ENCODE measurements at regions not wholly inside any gene's neighbourhood (a gene's known extent, or its start where the extent isn't known, plus 50 kb on each side); places are given as distances from the start of the nearest gene placed in this dataset.
A peak's percentile ranks its signal among the peaks of the same experiment; 100 is the strongest.

DNA sequence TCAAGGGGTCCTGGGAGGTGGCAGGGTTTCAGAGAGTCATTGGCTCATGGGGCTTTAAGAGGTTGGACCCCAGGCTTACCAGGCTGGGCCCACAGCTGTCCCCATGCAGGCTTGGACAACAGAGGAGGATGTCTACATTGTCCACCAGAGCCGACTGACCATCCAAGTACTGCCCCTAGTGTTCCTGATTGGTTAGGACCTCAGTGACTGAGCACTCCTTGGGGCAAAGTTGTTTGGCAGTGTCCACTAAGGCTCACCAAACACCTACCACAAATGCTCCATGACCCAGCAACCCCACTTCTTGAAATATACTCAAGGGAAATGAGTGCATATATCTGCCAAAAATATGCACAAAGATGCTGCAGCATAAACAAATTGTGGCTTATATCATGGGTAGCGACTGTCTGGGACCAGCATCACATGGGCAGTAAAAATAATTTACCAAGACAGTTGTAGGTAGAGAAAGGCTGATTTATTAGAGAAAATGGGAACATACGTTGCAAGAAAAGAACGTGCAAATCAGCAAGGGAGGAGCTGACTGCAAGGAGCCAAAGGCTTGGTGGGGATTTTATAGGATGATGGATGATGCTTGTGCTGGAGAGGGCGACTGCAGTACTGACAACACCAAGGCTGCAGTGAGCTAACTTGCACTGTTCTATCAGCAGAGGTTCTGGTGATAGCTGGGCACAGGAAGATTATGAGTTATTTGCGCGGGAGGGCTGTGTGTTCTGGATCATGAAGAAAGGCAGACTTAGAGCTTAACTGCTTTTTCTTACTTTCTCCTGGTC is 265.2 kb downstream of the GADD45G start:
- no peak for DNase-seq

DNA sequence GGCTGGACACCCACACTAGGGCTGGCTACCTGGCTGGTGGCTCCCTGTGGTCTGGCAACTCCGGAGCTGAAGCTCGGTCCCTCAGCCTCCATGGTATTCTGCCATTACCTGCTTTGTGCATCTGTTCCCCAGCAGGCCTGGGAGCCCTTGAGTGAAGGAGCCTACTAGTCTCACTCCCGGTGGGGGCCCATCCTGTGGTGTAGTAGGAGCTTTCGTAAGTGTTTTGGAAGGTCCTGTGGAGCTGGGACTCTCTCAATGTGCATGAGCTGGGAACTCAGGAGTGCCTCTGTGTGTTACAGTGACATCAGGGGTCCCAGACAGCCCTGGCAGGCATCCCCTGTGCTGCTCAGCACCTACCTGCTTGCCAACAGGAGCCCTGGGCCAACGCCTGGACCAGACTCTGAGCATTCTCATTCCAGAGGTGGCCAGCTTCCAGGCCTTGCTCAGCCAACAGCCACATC is 267.1 kb downstream of the GADD45G start:
- DNase-seq = no peak

DNA sequence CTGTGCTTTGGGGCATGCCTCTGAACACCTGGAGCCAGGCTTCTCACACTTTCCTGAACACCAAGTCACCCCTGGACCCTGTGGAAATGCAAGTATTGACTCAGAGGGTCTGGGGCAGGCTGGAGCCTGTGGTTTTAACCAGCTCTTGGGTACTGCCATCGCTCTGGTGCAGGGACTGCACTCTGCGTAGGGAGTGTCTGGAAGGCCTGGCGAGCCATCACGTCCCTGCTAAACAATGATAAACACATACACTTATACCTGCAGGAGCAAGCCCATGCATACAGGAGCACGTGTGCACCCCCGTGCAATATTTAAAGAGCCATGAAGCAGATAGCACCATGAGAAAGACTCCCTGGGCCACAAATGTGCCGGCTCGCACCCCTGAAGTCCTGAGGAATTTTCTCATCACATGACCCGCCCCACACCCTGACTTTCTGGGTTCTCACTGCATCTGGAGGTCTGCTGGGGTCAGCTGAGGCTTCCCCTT is 267.7 kb downstream of the GADD45G start:
- DNase-seq = no peak

DNA sequence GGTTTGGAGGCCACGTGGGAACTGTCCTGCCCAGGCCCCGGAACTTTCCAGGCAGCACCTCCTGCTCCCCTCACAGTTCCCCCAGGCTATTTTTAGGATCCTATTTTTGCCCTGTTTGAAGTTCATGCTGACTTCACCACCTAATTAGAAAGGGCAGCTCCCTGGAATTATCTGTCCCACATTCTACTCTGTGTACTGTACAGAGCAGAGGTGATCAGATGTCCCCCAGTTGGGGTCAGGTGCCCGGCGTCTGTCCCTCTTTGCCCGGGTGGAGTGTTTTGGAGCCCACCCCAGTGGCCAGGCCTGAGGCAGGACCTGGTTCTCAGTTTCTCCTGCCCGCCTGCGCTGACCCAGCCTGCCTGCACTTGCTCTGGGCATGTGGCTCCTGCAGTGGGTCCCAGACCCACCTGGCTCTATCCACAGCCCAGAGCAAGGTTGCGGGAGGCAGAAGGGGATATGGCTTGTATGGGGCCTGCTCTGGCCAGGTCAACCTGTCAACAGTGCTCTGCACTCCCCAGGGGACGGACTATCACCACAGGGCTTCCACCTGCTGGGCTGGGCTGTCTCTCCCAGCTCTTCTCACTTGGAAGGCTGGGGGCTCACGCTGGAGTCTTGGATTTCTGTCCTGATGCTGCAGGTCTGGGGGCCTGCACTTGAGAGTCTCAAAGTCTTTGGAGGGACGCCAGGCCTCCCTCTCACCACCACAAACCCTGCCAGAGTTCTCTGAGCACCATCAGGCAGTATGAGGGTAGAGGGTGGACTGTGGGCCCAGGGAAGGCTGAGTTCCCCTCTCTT is 268.3 kb downstream of the GADD45G start:
- no peak for DNase-seq

DNA sequence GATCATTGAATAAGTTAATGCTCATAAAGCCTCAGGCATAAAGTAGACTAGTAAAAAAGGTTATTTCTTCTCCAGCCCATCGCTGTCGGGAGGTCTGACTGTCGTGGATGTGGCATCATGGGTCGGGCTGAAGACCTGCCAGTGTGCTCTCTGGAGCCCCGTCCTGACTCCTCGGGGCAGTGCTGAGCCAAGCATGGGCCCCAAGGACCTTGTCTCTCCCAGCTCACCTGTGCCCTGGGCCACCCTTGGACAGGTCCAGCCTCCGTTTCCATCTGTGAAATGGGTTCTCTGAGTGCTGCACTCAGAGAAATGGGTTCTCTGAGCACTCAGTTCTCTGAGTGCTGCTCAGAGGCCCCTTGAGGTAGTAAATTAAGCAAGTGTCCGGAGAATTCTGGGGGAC is 269.0 kb downstream of the GADD45G start:
- DNase-seq = no peak

DNA sequence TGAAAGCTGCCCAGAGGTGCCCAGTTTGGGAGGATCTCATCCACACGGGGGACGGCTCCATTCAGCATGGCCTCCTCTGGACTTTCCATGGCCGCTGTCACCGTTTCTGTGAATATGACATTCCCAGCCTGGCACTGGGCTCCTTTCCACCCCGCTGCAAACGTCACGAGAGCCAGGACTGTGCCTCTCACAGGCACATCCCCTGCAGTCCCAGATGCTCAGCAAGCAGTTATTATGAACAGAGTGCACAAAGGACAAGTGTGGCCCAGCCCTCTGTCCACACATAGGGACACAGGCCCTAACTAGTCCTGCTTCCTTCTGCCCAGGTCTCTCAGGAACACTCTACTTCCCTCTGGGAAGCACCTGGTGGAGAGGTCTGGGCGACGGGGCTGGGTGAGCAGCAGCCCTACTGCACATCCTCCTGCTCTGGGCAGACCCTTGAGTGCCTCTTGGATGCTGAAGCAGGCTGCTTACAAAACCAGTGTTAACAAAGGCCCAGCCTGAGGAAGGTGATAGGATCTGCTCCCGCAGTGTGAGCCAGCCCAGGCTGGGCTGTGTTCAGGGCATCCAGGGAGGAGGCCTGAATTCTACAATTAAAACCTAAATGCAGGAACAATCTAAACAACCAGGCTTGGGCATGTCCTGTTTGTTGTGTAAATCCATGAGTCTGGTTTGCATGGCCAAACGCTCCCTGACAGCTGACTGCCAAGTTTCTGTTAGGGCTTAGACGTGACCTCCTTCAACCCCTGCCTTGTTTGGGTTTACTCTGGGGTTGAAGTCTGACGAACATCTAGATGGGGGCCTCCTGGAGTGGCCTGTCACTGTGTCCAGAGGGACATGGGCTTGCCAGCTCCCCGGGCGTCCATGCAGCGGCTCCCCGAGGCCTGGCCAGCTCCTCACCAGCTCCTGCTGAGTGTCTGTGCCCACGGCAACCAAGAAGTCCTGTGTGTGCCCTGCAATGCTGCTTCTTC is 269.8 kb downstream of the GADD45G start:
- peak; percentile 25 to 57 for DNase-seq

DNA sequence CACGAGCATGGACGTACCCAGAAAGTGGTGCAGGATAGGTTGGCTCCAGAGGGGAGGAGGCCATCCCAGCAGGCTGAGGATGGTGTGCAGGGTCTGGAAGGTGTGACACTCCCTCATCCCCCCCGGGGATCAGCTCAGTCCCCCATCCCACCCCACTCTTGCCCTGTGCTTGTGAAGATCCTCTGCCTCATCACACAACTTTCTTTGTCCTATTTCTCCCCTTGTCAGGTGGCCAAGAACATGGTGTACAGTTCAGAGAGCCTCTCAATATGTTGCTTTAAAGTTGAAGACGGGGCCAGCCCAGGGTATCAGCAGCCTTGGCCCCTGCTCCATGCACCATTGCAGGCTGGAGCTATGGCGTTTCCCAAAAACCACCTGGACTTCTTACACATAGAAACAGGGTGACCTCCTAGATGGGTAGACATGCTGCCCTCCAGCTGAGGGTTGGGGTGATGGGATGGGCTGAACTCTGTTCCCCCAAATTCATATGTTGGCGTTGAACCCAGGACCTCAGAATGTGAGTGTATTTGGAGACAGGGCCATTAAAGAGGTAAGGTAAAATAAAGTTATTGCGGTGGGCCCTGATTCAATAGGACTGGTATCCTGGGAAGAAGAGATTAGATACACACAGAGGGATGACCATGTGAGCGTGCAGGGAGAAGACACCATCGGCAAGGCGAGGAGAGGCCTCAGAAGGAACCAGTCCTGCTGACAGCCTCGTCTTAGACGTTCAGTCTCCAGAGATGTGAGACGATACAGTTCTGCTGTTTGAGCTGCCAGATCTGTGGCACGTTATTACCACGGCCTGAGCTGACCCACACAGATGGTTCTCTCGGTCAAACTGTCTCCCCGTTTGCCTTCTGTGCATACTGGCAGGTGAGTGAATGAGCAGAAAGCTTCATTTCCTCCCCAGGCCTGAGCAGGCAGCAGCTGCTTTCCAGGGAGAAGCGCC is 272.5 kb downstream of the GADD45G start:
- DNase-seq = no peak

DNA sequence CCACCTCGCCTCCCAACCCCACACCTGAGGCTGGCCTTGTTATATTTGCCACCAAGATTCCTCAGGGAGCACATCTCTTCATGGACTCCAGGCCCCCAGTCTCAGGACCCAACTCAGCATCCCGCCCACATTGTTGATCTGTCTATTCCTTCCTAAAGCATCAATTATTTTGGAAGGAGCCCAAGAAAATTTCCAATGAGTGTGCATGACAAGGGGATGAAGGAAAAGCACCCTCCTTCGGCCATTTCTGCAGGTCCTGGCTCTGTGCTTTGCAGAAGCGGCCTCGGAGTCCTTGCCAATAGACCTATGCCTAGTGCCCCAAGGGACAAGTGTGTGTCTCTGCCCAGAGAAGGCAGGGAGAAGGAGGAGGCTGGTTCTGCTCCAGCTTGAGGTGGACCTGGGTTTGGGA is 273.2 kb downstream of the GADD45G start:
- DNase-seq = no peak

DNA sequence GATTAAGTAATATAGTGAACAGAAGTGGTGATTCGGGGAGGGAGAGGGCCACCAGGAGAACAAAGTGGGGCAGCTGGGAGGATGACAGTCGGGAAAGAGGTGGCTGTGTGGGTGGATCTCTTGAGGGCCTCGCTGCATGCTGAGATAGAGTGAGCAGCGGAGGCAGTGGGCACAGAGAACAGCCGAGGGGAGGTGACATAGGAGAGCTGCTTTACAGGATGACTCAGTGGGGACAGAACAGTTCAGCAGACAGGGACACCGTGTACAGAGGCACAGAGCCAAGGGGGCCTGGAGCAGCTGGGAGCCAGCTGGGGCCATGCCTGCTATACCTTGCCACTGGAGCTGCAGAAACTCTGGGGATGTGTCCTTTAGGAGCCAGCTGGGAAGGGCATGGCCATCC is 273.9 kb downstream of the GADD45G start:
- no peak for DNase-seq

DNA sequence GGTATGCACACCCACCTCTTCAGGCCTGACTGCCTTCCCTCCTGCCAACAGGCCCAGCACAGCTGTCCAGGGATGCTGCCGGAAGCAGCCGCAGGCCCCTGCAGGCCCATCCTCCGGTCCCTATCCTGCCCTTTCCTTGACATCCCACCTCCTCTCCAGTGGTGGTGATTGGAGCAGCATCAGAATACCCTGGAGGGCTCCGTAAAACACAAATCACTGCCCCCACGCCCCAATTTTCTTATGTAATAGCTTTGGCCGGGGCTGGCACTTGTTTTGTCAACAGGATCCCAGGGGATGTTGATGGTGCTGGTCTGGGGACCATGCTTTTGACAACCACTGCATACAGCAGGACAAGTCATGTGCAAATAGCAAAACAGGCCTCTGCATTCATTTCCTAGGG is 274.5 kb downstream of the GADD45G start:
- DNase-seq = no peak

DNA sequence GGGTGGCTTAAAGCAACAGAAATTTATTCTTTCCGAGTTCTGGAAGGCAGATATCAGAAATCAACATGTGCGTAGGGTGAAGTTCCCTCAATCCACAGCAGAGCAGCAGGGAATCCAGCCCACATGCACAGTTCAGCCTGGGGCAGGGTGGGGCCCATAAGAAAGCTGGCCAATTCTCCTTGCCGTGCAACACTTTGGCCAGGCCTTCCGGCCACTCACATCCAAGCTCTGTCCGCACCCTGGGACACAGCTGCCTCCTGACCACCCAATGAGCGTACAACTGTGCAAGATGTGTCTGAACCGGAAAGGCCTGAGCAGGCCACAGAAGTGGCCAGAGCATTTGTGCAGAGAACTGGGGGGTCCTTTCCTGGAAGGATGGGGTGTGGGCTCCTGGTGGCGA is 274.9 kb downstream of the GADD45G start:
- no peak for DNase-seq

DNA sequence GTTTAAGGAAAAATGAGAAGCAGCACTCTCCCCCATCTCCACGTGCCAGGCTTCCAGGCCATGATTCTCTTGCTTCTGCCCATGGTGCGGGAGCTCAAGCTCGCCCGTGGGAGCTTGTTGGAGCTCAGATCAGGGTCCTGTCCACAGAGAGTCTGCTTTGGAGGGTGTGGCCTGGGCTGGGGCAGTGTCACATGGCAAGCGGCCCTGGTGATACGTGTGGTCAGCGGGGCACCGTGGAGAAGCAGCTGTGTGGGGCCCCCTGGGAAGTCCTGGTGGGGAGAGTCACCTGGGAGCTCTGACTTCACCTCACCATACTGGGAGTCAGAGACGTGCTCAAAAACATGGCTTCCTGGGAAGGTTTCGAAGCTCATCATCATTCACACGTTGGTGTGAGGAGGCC is 275.3 kb downstream of the GADD45G start:
- DNase-seq = no peak

DNA sequence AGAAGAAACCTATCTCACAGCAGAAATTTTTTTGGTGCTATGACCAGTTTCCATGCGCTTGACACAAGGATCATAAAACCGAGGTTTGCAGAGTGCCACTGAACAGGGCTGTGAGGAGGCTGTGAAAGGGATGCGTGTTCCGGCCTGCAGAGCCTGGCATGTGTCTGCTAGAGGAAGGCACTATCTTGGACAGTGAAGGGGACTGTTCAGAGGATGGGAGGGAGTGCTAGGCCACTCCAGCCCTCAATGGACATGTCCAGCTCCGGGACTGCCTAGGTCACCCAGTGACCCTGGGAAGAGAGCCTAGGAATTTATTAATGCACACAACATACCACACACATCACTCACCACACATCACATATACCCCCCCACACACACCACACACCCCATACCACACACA is 275.9 kb downstream of the GADD45G start:
- no peak for DNase-seq

DNA sequence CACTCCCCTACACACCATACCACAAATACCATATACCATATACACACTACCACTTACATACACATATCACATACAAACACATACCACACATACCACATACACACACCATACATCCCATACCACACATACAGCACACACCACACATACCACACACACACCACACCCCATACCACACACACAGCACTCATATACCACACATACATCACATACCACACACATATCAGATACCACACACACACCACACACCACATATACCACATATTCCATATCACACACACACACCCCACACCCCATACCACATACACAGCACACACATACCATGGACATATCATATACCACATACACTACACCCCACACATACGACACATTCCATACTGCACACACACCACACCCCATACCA is 276.6 kb downstream of the GADD45G start:
- DNase-seq = no peak

DNA sequence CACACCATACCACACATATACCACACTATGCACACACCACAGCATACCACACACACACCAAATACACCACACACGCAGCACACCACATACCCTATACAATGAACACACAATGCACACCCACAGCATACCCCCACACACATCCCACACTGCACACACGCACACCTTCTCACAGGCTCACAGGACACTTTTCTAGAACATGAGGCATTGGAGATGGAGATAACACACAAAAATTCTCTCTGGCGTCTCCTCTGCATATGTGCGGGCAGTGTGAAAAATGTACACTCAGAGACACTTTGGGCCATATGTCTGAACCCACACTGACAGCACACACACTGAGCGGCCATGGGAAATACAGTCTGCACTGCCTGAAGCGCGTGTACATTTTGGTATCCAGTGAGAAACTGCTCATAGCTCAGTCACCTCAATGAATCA is 278.1 kb downstream of the GADD45G start:
- DNase-seq = no peak

DNA sequence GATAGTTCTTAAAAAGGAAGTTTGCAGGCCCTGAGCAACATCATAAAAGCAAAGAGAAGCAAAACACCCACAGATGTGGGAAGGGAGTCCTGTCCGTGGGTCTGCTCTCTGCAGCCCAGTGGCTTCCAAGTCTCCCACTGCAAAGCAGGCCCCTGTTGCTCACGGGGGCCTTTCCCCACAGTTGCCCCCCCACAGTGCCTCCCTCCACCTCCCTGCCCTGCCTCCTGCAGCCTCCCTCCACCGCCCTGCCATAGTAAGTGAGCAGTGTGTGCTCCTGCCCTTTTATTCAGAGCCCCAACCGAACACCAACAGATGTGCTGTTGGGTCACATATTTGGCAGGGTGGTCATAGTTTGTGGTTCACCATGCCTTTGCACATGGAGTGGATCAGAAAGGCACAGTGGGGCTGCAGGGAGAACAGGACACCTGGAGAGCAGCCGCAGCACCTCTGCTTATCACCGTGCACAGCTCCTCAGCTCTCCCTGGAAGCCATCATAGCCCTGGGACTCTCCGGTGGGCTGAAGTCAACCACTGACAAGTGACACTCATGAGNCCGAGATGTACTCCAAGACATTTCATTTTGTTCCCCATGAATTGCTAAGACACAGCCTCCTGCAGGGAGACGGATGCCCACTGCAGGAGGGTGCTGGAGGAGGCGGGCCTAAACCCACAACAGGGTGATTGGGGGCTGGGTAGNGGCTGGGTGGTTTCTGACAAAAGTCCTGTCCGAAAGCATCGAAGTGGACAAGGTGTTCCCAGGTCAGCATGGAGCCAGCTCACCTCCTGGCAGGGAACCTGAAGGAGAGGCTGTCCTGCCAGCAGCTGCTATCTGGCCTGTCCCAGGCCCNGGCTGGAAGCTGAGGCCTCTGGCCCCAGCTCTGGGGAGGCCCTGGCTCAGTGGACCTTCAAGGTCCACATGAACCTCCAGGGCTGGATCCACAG is 278.9 kb downstream of the GADD45G start:
- DNase-seq = no peak

DNA sequence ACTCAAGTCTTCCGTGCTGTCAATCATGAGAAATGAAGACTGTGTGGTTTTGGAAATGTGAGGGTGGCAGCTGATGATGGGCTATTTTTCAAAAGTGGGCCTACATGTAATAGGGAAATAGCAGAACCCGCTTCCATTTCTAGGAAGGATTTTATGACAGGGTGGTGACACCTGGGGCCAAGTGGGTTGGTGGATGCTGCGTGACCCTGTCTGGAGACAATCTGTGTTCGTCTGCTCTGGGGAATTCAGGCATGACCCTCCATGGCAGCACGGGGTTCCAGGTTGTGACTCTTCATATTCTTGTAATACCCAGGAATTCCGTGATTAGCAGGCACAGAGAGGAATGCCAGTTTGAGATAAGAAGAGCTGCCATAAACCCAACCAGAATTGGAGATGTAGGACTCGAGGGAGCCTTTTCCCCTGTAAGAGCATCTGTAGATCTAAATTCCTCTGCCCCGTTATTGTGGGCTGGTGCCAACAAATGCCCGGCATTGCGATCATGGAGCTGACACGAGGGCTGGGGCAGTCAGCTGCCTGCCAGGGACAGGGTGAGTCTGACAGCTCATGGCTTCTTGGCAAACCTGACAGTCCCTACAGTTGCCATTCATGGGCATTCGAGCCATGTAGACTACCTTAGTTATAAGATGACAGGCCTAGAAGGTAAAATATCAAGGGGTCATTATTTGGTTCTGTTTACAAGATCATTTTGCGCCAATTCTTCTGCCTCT is 279.7 kb downstream of the GADD45G start:
- no peak for DNase-seq

DNA sequence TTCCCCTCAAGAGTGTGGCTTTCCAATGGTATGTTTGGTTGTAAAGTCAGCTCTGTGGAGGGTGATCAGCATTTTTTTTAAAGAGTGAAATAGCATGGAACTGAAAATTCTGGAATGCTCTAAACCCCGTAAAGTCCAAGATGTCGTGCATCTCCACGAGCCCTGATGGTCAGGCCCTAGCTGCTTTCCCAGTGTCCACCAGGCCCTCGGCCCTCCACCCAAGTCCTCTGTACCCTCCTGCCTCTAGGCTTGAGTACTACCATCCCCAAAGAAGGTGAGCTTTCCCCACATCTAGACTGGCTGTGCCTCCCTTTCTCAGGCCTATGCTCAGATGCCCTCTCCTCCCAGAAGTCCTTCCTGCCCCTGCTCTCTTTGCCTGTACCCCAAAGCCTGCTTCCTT is 280.3 kb downstream of the GADD45G start:
- no peak for DNase-seq

DNA sequence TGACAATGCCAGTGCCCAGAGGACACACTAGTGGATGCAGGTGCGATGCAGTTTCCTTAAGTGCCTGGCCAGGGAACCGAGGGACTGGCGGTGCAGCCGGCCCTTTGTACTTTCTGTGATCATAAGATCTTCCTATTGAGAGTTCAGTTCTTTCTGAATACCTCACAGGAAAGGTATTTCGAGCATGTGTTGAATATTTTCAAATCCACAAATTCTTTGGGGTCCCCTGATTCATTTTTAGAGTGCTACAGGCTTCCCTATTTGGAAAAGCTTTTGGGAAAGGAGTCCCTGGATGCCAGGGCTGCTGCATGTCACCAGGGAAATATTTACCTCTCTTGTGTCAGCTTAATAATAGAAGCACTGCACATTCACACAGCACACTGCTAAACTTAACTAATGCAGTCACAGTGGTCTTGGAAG is 281.5 kb downstream of the GADD45G start:
- DNase-seq = peak in 1 of 2 experiments; percentile 12

DNA sequence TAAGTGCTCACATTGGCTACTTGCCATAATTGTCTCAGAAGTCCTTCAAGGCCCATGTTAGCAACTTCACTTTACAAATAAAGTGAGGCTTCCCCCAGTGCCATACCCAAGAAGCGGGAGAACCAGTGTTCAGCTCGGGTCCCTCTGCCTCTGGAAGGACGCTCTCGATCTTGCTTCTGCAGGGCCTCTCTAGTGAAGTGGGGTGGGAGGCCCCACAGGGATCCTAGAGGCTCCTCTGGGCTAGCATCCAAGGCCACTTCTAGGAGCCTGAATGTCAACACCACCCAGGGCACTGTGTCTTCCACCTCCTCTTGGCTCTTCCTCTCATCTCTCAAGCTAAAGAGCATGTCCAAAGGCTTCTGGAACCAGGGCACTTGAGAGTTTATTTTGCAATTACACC is 282.5 kb downstream of the GADD45G start:
- peak; percentile 10 to 28 for DNase-seq

Measured in NCI-H187 (cell line).